Pancreas (tissue), 10 donors: ENCODE measurements at regions not wholly inside any gene's neighbourhood (a gene's known extent, or its start where the extent isn't known, plus 50 kb on each side); places are given as distances from the start of the nearest gene placed in this dataset.

Experiments
- ATAC-seq, 4 donors: fragments of 200-7000 bp; cut with Tn5 transposase; one replicate each; pipeline versions ENCODE4 v1.8.0 to v1.9.1; 2020; ENCODE audit warnings: mild to moderate bottlenecking in 4 of 4, moderate library complexity in 4 of 4
- DNase-seq, 6 donors: peaks; one replicate each; pipeline ENCODE4 v3.0.0-alpha.2; 2020
- FAIRE-seq: peaks from 2 replicates; lab custom pipeline; 2012; peaks lifted over from hg19 to GRCh38; lab: Jason Lieb, UNC
- H3K27ac ChIP-seq, 4 donors: fragments of 200-600 bp; sonication (generic); 1 replicate in 3 of 4; 2 replicates in 1 of 4; pipeline versions ENCODE4 v1.5.0 to v1.8.0; 2020
- H3K27me3 ChIP-seq, 4 donors: fragments of 200-600 bp; one replicate each; pipeline ENCODE4 v1.8.0; 2021
- H3K36me3 ChIP-seq, 3 donors: fragments of 200-600 bp; sonication (generic) in 1 of 3; one replicate each; pipeline versions ENCODE4 v1.5.0 to v1.8.0; 2020 to 2021
- H3K4me1 ChIP-seq, 3 donors: fragments of 200-600 bp; one replicate each; pipeline ENCODE4 v1.8.0; 2021
- H3K4me3 ChIP-seq, 4 donors: fragments of 200-600 bp; sonication (generic) in 2 of 4; one replicate each; pipeline versions ENCODE4 v1.5.0 to v1.8.0; 2020 to 2021
- H3K9me3 ChIP-seq, 4 donors: fragments of 200-600 bp; one replicate each; pipeline ENCODE4 v1.8.0; 2021
- CTCF ChIP-seq, 4 donors: fragments of 200-600 bp; sonication (generic) in 3 of 4; IDR thresholded peaks; one replicate each; pipeline versions ENCODE4 v1.5.0 to v1.8.0; 2021; ENCODE audit warnings: antibody characterized with exemption in 4 of 4
- WGBS, 2 donors: extraction: QIAGEN DNeasy Blood & Tissue Kit; methylation state at CpG; one replicate each; pipeline ENCODE4 v1.1.7; 2013; 5-methylcytosine and 5-hydroxymethylcytosine counted together
- intact Hi-C, 3 donors: fragments of 100-400 bp; cut with DNase I; formaldehyde crosslinking; loops; one replicate each; pipeline versions ENCODE4 v1.11.1 to v1.14.2; 2022
- donor health status: healthy with polysubstance abuse.
- donor health status: DM: no; HTN: no; CAD: no; lungs with moderate emphysema.
- donor health status: DM: no; HTN: no; CAD: no.
- donor health status: control.
- donor health status: control.
- donor health status: Bipolar disorder and iron deficiency.
- donor health status: DM: yes; HTN: yes; CAD: no.
- donor health status: DM: no; HTN: no; CAD: no.
- donor health status: DM: no; HTN: no; CAD: no.
- donor health status: DM: yes; HTN: yes; CAD: no.

- FAIRE-seq (no peak), ATAC-seq (no peak), DNase-seq (no peak)
- no peaks in the 10 kb centered on the region for H3K9me3 ChIP-seq
- no peak overlapping the region for H3K27ac ChIP-seq
- intact Hi-C loops, result no loop called here
- no peaks in the 10 kb centered on the region for H3K36me3 ChIP-seq
- H3K4me3 ChIP-seq, result no peak overlapping the region
- no peak for TF ChIP-seq CTCF (IDR thresholded peaks at IDR 0.05)
- no peaks in the 10 kb centered on the region for H3K4me1 ChIP-seq
- H3K27me3 ChIP-seq, result no peaks in the 10 kb centered on the region
- WGBS, 2 donors, result 67 to 70% methylated on average over 2 of the region's 2 CpGs
Observed at GRCh38 chr6:101322921-101323320, 70.6 kb upstream of the GRIK2 start.

- Histone ChIP-seq H3K27ac (no peak overlapping the region), H3K4me1 (no peaks in the 10 kb centered on the region), H3K36me3 (no peaks in the 10 kb centered on the region), H3K9me3 (no peaks in the 10 kb centered on the region), H3K27me3 (no peaks in the 10 kb centered on the region), H3K4me3 (no peak overlapping the region)
- intact Hi-C loops, result no loop called here
- FAIRE-seq (no peak), DNase-seq (no peak), ATAC-seq (no peak)
- no peak for TF ChIP-seq CTCF (IDR thresholded peaks at IDR 0.05)
Observed at GRCh38 chr6:101326411-101326810, 67.1 kb upstream of the GRIK2 start.

GRCh38 chr6:101341926-101342325 lies 51.6 kb upstream of the GRIK2 start:
- FAIRE-seq (no peak), ATAC-seq (no peak), DNase-seq (no peak)
- H3K4me1 ChIP-seq, result no peaks in the 10 kb centered on the region
- H3K36me3 ChIP-seq, result no peaks in the 10 kb centered on the region
- 28 to 46% methylated on average over 1 of the region's 1 CpG for WGBS, 2 donors
- no peak overlapping the region for H3K4me3 ChIP-seq
- intact Hi-C loops, result no loop called here
- no peak overlapping the region for H3K27ac ChIP-seq
- no peaks in the 10 kb centered on the region for H3K27me3 ChIP-seq
- TF ChIP-seq CTCF (IDR thresholded peaks at IDR 0.05), result no peak
- no peaks in the 10 kb centered on the region for H3K9me3 ChIP-seq
